HG02852 (cell line): ENCODE measurements at regions not wholly inside any gene's neighbourhood (a gene's known extent, or its start where the extent isn't known, plus 50 kb on each side); places are given as distances from the start of the nearest gene placed in this dataset.
"Not testable (repeated sequence)": the region's sequence is repeated elsewhere in the genome, so short reads cannot be mapped to it uniquely, and the experiment has no call there.

ENCODE experiments used
- ATAC-seq: cut with Tn5 transposase; IDR thresholded peaks from one replicate; pipeline ENCODE4 v1.9.1; 2021; ENCODE audit warnings: mild to moderate bottlenecking, moderate library complexity; ENCODE audit not compliant: unreplicated experiment

DNA sequence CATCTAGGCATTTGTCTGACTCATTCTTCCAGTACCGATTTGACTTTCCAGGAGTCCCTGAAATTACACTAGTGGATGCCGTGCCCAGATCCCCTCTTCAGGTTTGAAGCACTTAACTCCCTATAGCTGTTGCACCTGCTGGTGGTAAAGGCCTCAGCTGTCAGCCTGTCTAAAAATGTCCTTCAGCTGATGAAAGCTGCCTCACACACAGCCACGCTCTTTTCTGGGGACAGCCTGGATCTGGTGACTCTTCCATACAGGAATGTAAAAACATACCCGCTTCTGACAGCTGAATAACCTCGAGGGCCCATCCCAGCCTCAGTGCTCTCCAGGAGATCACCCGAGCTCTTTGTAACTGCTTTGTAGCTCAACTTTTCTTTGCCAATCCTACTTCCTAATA, 534.1 kb upstream of the GRM7 start:
- ATAC-seq: no peak

GRCh38 chr3:6340980-6341325, 520.0 kb upstream of the GRM7 start:
- ATAC-seq: not testable (repeated sequence)

DNA sequence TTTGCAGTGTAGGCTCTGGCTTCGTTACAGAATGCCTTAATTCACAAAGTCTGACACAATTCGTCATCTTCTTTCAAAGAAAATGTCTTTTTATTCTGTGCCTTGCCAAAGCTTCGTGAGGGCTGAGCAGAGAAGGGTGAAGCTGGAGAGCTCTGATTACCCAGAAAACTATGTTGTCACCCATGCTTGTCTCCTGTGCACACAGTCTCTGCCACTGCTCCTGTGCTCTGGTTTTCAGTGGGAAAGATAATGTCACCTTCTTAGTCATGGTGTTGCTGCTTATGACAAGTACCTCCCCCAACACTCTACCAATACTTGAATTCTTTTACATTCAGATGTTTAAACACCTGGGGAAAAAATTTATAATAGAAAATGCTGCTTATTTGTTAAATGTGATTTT, 509.2 kb upstream of the GRM7 start:
- ATAC-seq: no peak

- ATAC-seq: no peak
Observed at GRCh38 chr3:6354653-6355052, 506.3 kb upstream of the GRM7 start.

DNA sequence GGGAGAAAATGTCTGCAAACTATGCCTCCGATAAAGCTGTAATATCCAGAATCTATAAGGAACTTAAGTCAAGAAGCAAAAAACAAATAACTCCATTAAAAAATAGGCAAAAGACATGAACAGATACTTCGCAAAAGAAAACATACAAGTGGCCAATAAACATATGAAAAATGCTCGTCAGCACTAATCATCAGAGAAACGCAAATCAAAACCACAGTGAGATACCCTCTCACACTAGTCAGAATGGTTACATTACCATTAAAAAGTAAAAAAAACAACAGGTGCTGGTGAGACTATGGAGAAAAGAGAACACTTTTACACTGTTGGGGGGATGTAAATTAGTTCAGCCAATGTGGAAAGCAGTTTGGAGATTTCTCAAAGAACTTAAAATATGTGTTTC, 498.5 kb upstream of the GRM7 start:
- no peak for ATAC-seq

DNA sequence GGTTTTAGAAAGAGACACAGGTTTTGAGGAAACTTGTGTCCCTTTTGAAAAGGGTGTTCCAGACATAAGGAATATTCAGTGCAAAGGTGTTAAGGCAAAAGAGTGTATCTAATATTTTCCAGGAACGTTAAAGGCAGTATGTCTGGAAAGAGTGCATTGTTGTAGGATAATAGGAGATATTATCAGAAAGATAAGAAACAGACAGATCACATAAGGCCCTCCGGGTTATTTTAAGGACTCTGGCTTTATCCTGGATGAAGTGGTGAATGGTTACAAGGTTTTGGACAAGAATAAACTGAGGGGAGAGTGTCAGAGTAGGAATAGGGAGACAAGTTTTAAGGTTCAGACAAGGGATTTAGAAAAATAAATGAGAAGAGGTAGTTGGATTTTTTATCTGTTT, 493.7 kb upstream of the GRM7 start:
- ATAC-seq: no peak

GRCh38 chr3:6392123-6392522, 468.8 kb upstream of the GRM7 start:
- no peak for ATAC-seq

DNA sequence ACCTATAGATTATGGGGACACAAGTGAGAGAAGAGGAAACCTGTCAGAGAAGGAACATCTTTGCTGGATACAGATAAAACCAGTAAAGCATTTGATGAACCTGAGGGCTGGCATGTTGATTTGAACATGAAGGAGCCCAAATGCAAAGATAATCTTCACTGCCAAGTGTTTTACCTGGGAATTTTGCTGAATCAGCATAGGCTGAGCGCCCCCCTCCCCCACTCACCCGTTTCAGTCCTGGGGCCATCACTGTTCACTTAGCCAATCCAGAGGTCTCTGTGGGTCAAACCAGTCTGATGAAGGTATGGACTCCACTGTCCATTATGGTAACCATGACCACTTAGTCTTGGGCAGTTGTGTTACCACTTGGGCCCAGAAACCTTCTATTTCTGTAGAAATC, 466.0 kb upstream of the GRM7 start:
- no peak for ATAC-seq

- ATAC-seq: no peak
Observed at GRCh38 chr3:6396631-6397030, 464.3 kb upstream of the GRM7 start.

DNA sequence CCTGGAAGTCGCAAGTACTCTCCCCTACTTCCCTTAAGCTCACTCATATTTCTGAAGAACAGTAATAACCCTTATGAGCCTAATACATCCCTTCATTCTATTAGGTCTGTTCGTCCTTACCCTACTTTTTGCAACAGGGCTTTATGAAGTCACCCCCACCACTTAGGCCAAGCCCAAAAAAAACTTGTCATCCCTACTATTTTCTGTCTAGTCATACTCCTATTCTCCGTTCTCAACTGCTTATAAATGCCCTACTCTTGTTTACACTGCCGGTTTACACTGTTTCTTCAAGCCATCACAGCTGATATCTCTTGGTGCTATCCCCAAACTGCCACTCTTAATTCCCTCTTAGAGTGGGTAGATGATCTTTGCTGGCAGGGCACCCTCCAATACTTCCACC, 458.2 kb upstream of the GRM7 start:
- not testable (repeated sequence) for ATAC-seq

DNA sequence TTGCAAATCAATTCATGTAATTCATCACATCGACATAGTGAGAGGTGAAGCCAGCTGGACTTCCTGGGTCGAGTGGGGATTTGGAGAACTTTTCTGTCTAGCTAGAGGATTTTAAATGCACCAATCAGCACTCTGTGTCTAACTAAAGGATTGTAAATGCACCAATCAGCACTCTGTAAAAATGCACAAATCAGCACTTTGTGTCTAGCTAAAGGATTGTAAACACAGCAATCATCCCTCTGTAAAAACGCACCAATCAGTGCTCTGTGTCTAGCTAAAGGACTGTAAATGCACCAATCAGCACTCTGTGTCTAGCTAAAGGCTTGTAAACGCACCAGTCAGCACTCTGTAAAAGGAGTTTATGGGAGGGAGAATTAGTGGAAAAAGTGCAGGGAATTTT, 454.0 kb upstream of the GRM7 start:
- ATAC-seq: not testable (repeated sequence)

DNA sequence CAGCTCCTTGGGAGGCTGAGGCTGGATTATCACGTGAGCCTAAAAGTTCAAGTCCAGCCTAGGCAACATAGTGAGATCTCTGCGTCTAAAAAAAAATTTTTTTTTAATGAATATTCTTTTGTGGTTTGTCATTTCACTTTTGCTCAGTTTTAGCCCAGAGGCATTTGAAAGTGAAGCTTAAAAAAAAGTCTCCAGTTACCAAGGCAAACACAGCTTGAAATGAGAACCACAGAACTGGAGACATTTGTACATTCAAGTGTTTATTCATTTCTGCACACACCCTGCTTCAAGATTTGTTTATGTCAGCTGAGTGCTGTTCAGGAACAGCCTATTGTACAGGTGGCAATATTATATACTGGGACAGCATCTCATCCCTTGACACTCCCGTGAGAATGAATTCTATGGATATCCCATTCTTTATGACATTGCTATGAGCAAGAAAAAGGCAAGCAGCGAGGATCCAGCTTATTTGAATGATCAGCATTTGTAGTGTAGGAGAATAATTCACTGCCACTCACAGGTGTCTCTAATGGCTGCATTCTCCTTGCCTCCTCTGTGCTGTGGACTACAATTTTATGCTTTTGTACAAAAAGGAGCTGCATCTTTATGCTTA, 444.8 kb upstream of the GRM7 start:
- no peak for ATAC-seq

DNA sequence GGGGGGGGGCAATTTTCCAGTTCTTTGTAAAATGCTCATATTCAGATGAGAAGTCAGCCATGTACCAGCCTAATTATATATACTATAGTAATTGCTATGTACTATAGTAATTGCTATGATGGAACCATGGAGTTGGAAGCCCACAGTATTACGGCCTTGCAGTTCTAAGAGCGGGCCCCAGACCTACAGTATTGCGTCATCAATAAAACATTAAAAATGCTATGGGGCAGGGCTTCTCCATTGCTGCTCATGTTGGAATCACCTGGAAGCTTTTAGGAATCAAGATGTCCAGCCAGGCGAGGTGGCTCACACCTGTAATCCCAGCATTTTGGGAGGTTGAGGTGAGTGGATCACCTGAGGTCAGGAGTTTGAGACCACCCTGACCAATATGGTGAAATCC, 443.7 kb upstream of the GRM7 start:
- ATAC-seq: no peak

GRCh38 chr3:6418485-6418884, 442.4 kb upstream of the GRM7 start:
- ATAC-seq: no peak

GRCh38 chr3:6421666-6422445, 439.1 kb upstream of the GRM7 start:
- ATAC-seq: no peak

DNA sequence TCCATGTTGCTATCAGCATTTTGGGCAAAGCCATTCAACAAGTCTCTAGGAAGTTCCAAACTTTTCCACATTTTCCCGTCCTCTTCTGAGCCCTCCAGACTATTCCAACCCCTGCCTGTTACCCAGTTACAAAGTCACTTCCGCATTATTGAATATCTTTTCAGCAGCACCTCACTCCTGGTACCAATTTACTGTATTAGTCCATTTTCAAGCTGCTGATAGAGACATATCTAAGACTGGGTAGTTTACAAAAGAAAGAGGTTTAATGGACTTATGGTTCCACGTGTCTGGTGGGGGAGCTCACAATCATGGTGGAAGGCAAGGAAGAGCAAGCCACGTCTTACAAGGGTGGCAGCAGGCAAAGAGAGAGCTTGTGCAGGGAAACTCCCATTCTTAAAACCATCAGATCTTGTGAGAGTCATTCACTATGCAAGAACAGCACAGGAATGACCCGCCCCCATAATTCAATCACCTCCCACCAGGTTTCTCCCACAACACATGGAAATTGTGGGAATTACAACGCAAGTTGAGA, 435.6 kb upstream of the GRM7 start:
- no peak for ATAC-seq

GRCh38 chr3:6428276-6428675, 432.6 kb upstream of the GRM7 start:
- ATAC-seq: not testable (repeated sequence)

- ATAC-seq: no peak
Observed at GRCh38 chr3:6435951-6436350, 425.0 kb upstream of the GRM7 start.

GRCh38 chr3:6437631-6438030, 423.3 kb upstream of the GRM7 start:
- ATAC-seq: no peak

- no peak for ATAC-seq
Observed at GRCh38 chr3:6438031-6438430, 422.9 kb upstream of the GRM7 start.

DNA sequence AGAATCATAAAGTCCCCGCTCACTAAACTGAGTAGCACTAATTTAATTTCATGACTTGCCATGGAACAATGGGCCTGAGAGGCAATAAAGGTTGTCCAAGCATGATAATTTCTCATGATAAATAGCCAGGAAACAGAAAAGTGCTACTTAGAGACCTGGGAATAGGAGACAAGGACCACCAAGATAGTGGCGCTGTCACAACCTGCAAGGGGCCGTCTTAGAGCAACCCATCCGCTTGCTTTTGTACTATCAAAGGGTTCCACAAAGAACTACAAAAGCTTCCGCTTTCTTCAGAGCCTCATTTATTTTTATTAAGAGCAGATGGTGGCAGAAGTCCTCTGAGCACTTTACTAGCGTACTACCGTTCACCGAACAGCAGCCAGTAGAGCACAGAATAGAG, 421.7 kb upstream of the GRM7 start:
- ATAC-seq: no peak

DNA sequence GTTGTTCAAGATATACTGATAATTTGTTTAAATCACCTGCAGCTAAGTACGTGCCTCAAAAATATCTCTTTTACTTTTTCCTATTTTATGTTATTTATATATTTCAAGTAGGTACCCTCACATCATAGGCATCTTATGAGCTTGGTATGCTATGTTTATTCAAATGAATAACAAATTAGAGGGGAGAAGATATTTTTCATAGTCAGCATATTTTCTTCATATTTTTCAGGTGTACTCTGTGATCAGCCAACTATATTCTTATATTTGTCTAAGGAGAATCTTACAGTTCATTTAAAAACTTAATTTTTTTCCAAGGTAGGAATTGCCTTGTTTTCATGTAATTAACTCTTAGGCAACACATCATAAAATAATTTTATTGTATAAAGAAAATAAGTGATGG, 421.1 kb upstream of the GRM7 start:
- ATAC-seq: no peak
